GM13977 (cell line): ENCODE measurements at regions not wholly inside any gene's neighbourhood (a gene's known extent, or its start where the extent isn't known, plus 50 kb on each side); places are given as distances from the start of the nearest gene placed in this dataset.
"Not testable (repeated sequence)": the region's sequence is repeated elsewhere in the genome, so short reads cannot be mapped to it uniquely, and the experiment has no call there.

Experiments
- DNase-seq: peaks from one replicate; pipeline ENCODE4 v3.0.0; 2012; ENCODE audit warnings: low spot score
- CTCF ChIP-seq: IDR thresholded peaks from 2 replicates; pipeline ENCODE4 v1.5.1; 2012; ENCODE audit warnings: mild to moderate bottlenecking, control low read depth; ENCODE audit not compliant: insufficient read depth; ENCODE audit errors: extremely low read depth, missing control alignments
- in situ Hi-C: fragments of 300-500 bp; cut with MboI; formaldehyde crosslinking; loops from one replicate; pipeline ENCODE4 v1.12.0; 2022; ENCODE audit warnings: low sequenced_read_pairs, low pct_unique_long_range_greater_than_20kb, mixed read lengths, inconsistent platforms; ENCODE audit not compliant: unreplicated experiment

GRCh38 chr14:56351861-56352260 is 227.7 kb upstream of the TMEM260 start:
- no peak for DNase-seq
- in situ Hi-C loops = no loop called here
- no peak for TF ChIP-seq CTCF

- in situ Hi-C loops = no loop called here
- DNase-seq = no peak
- no peak for TF ChIP-seq CTCF
Measured at GRCh38 chr14:56352999-56353398, 226.6 kb upstream of the TMEM260 start.

GRCh38 chr14:56357428-56357827 is 222.2 kb upstream of the TMEM260 start:
- TF ChIP-seq CTCF = no peak
- DNase-seq = no peak
- in situ Hi-C loops = no loop called here

- TF ChIP-seq CTCF = no peak
- in situ Hi-C loops = no loop called here
- DNase-seq = no peak
Measured at GRCh38 chr14:56358275-56358674, 221.3 kb upstream of the TMEM260 start.

GRCh38 chr14:56358851-56359614 is 220.6 kb upstream of the TMEM260 start:
- no peak for DNase-seq
- in situ Hi-C loops = no loop called here
- TF ChIP-seq CTCF = no peak

- DNase-seq, in situ Hi-C loops: not testable (repeated sequence)
Measured at GRCh38 chr14:56365663-56366062, 213.9 kb upstream of the TMEM260 start.

GRCh38 chr14:56367416-56367815 is 212.2 kb upstream of the TMEM260 start:
- DNase-seq = no peak
- in situ Hi-C loops = no loop called here
- TF ChIP-seq CTCF = no peak
